GM20000 (cell line): ENCODE measurements at regions not wholly inside any gene's neighbourhood (a gene's known extent, or its start where the extent isn't known, plus 50 kb on each side); places are given as distances from the start of the nearest gene placed in this dataset.

Source experiments
- DNase-seq: peaks from one replicate; pipeline ENCODE4 v3.0.0; 2012; ENCODE audit warnings: low spot score
- CTCF ChIP-seq: IDR thresholded peaks from 2 replicates; pipeline ENCODE4 v1.5.1; 2012; ENCODE audit warnings: mild to moderate bottlenecking, control low read depth; ENCODE audit errors: extremely low read depth, missing control alignments

DNA sequence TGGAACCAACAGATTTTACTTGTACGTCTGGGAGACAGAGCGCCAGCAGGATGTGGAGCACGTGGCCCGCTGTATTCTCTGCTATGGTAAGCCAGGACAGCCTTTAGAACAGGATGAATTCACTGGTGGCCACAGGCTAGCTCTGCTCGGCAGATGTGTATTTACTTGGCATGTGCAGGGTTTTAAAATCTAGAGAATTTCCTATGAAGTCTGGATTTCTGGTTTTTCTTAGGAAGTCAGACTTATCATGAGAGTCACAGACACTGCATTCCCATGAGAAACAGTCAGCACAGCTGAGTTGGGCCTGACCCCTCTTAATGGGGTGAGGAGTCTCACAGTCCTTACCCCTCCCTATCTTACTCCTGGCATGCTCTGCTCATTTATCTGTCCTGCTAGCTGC, 84.6 kb upstream of the COL6A5 start:
- DNase-seq = no peak
- no peak for TF ChIP-seq CTCF

DNA sequence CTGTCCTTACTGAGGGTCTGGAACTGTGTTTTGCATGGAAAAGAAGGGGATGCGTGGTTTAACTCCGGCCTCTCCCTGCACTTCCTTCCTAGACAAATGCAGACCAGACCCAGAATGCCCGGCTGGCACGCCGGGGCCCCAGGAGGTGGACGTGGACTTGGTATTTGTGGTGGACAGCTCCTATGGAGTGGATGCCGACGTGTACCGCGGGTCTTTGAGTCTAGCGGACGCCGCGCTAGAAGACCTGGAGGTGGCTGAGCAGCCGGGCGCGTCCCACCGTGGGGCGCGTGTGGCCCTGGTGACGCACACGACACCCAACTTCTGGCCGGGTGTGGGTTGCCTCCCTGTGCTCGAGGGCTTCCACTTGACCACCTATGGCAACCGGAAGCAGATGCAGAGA, 81.8 kb upstream of the COL6A5 start:
- TF ChIP-seq CTCF = no peak

GRCh38 chr3:130266817-130267216, 78.7 kb upstream of the COL6A5 start:
- DNase-seq = no peak
- no peak for TF ChIP-seq CTCF

More for the DNA sequence above, 81.8 kb upstream of the COL6A5 start:
- no peak for DNase-seq

GRCh38 chr3:130276203-130276803, 69.2 kb upstream of the COL6A5 start:
- peak; percentile 61 for TF ChIP-seq CTCF
- peak; percentile 59 for DNase-seq

DNA sequence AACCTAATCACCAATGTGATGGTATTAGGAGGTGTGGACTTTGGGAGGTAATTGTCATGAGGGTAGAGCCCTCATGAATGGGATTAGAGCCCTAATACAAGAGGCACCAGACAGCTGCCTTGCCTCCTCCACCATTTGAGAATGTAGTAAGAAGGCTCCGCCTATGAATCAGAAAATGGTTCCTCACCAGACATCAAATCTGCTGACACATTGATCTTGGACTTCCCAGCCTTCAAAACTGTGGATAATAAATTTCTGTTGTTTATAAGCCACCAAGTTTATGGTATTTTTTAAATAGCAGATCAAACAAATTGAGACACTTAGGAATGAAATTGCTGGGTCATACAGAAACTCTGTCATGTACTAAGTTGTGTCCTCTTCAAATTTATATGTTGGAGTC, 56.8 kb upstream of the COL6A5 start:
- TF ChIP-seq CTCF = no peak
- DNase-seq = no peak

GRCh38 chr3:130291148-130291547, 54.3 kb upstream of the COL6A5 start:
- no peak for DNase-seq
- no peak for TF ChIP-seq CTCF

DNA sequence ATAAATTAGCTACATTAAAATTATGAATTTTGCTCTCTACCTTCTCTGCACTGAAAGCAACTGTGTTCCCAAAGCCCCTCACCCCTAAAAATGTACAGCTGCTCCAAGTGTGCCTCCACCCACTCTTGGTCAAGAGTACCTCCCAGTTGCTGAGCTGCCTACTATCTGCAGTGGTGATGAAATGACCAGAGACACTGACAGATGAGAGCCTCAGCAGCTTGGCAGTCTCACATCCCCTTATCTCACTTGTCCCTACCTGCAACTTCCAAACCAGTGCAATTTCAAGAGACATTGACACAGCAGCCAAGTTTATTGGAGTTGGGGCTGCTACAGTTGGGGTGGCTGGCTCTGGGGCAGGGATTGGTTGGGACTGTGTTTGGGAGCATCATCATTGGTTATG, 52.2 kb upstream of the COL6A5 start:
- TF ChIP-seq CTCF = no peak
- DNase-seq = no peak
